ENCODE measurements at regions not wholly inside any gene's neighbourhood (a gene's known extent, or its start where the extent isn't known, plus 50 kb on each side); places are given as distances from the start of the nearest gene placed in this dataset.

GRCh38 chr13:26910754-26911465, 150.3 kb upstream of the GPR12 start:
- POLR2A ChIA-PET (ENCODE audit: low non-redundant PET) = no interaction called here
- DNase-seq (ENCODE audit: low spot score) = no peak
- CTCF ChIA-PET = interaction anchor here (0.5 to 0.6 kb wide), 2 partner anchors 76 to 995 kb away, joined by 4 read pairs; no protein-coding TSS in a partner anchor
- no peak for TF ChIP-seq CTCF (conservative IDR thresholded peaks at IDR 0.05; ENCODE audit: low read depth)
- H3K27ac ChIP-seq = no peak overlapping the region

- no peak for TF ChIP-seq CTCF (conservative IDR thresholded peaks at IDR 0.05; ENCODE audit: low read depth)
- no peak for DNase-seq (ENCODE audit: low spot score)
- CTCF ChIA-PET = interaction anchor here (0.6 kb wide), 1 partner anchor 36 kb away, joined by 3 read pairs; no protein-coding TSS in a partner anchor
- POLR2A ChIA-PET (ENCODE audit: low non-redundant PET) = no interaction called here
- H3K27ac ChIP-seq = no peak overlapping the region
These were observed 148.9 kb upstream of the GPR12 start for GRCh38 chr13:26909477-26909876.

GRCh38 chr13:26908126-26908525, 147.5 kb upstream of the GPR12 start:
- no peak for DNase-seq (ENCODE audit: low spot score)
- no peak for TF ChIP-seq CTCF (conservative IDR thresholded peaks at IDR 0.05; ENCODE audit: low read depth)
- ChIA-PET POLR2A (ENCODE audit: low non-redundant PET) (no interaction called here), CTCF (no interaction called here)
- no peak overlapping the region for H3K27ac ChIP-seq

GRCh38 chr13:26899202-26899601, 138.6 kb upstream of the GPR12 start:
- TF ChIP-seq CTCF (conservative IDR thresholded peaks at IDR 0.05; ENCODE audit: low read depth) = no peak
- ChIA-PET POLR2A (ENCODE audit: low non-redundant PET) (no interaction called here), CTCF (no interaction called here)
- no peak overlapping the region for H3K27ac ChIP-seq
- DNase-seq (ENCODE audit: low spot score) = no peak

GRCh38 chr13:26897706-26898550, 137.3 kb upstream of the GPR12 start:
- ChIA-PET POLR2A (ENCODE audit: low non-redundant PET) (no interaction called here), CTCF (no interaction called here)
- no peak overlapping the region for H3K27ac ChIP-seq
- no peak for TF ChIP-seq CTCF (conservative IDR thresholded peaks at IDR 0.05; ENCODE audit: low read depth)
- DNase-seq (ENCODE audit: low spot score) = no peak

GRCh38 chr13:26896986-26897668, 136.5 kb upstream of the GPR12 start:
- POLR2A ChIA-PET (ENCODE audit: low non-redundant PET) = no interaction called here
- no peak for TF ChIP-seq CTCF (conservative IDR thresholded peaks at IDR 0.05; ENCODE audit: low read depth)
- CTCF ChIA-PET = interaction anchor here (0.7 kb wide), 1 partner anchor 24 kb away, joined by 4 read pairs; no protein-coding TSS in a partner anchor

More at GRCh38 chr13:26896986-26897668, 136.5 kb upstream of the GPR12 start:
- H3K27ac ChIP-seq = no peak overlapping the region
- no peak for DNase-seq (ENCODE audit: low spot score)
